ENCODE measurements at regions not wholly inside any gene's neighbourhood (a gene's known extent, or its start where the extent isn't known, plus 50 kb on each side); places are given as distances from the start of the nearest gene placed in this dataset.

GRCh38 chr9:18362901-18363685 lies 110.9 kb upstream of the ADAMTSL1 start:
- no peak overlapping the region for H3K9ac ChIP-seq (replicated peaks; ENCODE audit: extremely low read depth, insufficient read depth, low read length)
- no peak for TF ChIP-seq GATA2 (IDR thresholded peaks at IDR 0.05; ENCODE audit: insufficient read depth, insufficient read length, low read depth, low read length)
- no peak for TF ChIP-seq JUN (IDR thresholded peaks at IDR 0.05; ENCODE audit: borderline replicate concordance, insufficient read depth, insufficient read length, low read depth)
- no peak for TF ChIP-seq EZH2 (IDR thresholded peaks at IDR 0.05; ENCODE audit: borderline replicate concordance, low read depth, low read length, severe bottlenecking)
- no peak for TF ChIP-seq POLR2AphosphoS5 (IDR thresholded peaks at IDR 0.05; ENCODE audit: insufficient read depth, low read depth, low read length)
- TF ChIP-seq CTCF (IDR thresholded peaks at IDR 0.05; ENCODE audit: extremely low read depth in 1 of 2, insufficient read depth in 1 of 2, low read depth in 1 of 2, low read length in 2 of 2): no peak
- no peak for TF ChIP-seq FOS (IDR thresholded peaks at IDR 0.05; ENCODE audit: borderline replicate concordance, insufficient read depth, low read length)
- TF ChIP-seq MYC (IDR thresholded peaks at IDR 0.05; ENCODE audit: low read depth, low read length): no peak
- no peak for TF ChIP-seq MAX (IDR thresholded peaks at IDR 0.05; ENCODE audit: insufficient read depth, insufficient read length)
- no peak for TF ChIP-seq POLR2A (IDR thresholded peaks at IDR 0.05; ENCODE audit: low read depth, low read length)
- H3K4me2 ChIP-seq (ENCODE audit: insufficient read depth, low read length): no peak overlapping the region
- no peaks in the 10 kb centered on the region for H4K20me1 ChIP-seq (replicated peaks; ENCODE audit: control insufficient read depth, extremely low read depth, insufficient read depth, low read length)
- intact Hi-C loops (cut with micrococcal nuclease) (no loop called here), dilution Hi-C loops (cut with MboI; ENCODE audit: extremely low pct_ligation_motif_present, low sequenced_read_pairs) (no loop called here)
- no peak overlapping the region for H3K4me3 ChIP-seq (replicated peaks in 1 of 3; ENCODE audit: insufficient read depth in 1 of 3, low read depth in 1 of 3, low read length in 3 of 3)
- no peaks in the 10 kb centered on the region for H3K36me3 ChIP-seq (ENCODE audit: control insufficient read depth in 2 of 2, extremely low read depth in 1 of 2, insufficient read depth in 2 of 2, low read length in 2 of 2)
- peak overlapping the region; percentile 77 for H2AFZ ChIP-seq (ENCODE audit: low read depth, low read length)
- ChIA-PET CTCF (interaction anchor here (1.1 kb wide), 1 partner anchor 80 kb away, joined by 3 read pairs; no protein-coding TSS in a partner anchor), POLR2A (no interaction called here)
- no peaks in the 10 kb centered on the region for H3K79me2 ChIP-seq (ENCODE audit: control insufficient read depth, insufficient read depth, low read length)
- no peaks in the 10 kb centered on the region for H3K27me3 ChIP-seq (ENCODE audit: control insufficient read depth in 2 of 2, insufficient read depth in 2 of 2, low read length in 2 of 2)
- DNase-seq (ENCODE audit: low read depth, low spot score) (peak; percentile 82), FAIRE-seq (no peak)
- H3K4me1 ChIP-seq (ENCODE audit: control insufficient read depth, extremely low read depth, insufficient read depth, low read length): peaks cover 27% of the 10 kb centered on the region
- H3K27ac ChIP-seq (ENCODE audit: insufficient read depth, low read depth, low read length): no peak overlapping the region
- H3K9me1 ChIP-seq (replicated peaks; ENCODE audit: control insufficient read depth, extremely low read depth, insufficient read depth, low read length): no peaks in the 10 kb centered on the region
- no TSS peak for BruUV-seq (replicated peaks)
- no peaks in the 10 kb centered on the region for H3K9me3 ChIP-seq (replicated peaks; ENCODE audit: control insufficient read depth, insufficient read depth, low read length)
